HG02970 (cell line): ENCODE measurements at regions not wholly inside any gene's neighbourhood (a gene's known extent, or its start where the extent isn't known, plus 50 kb on each side); places are given as distances from the start of the nearest gene placed in this dataset.

Source experiments
- ATAC-seq: cut with Tn5 transposase; IDR thresholded peaks from one replicate; pipeline ENCODE4 v1.9.1; 2021; ENCODE audit warnings: mild to moderate bottlenecking, moderate library complexity, moderate number of reproducible peaks; ENCODE audit not compliant: unreplicated experiment, low FRiP score

- no peak for ATAC-seq
Observed at GRCh38 chr6:151747896-151748295, 59.6 kb upstream of the ESR1 start.

GRCh38 chr6:151749341-151749740 is 58.1 kb upstream of the ESR1 start:
- ATAC-seq = no peak

GRCh38 chr6:151753581-151753980 is 53.9 kb upstream of the ESR1 start:
- ATAC-seq = no peak

- peak; percentile 99 for ATAC-seq
Observed at GRCh38 chr6:151757506-151757955, 50.0 kb upstream of the ESR1 start.
